HG02798 (cell line): ENCODE measurements at regions not wholly inside any gene's neighbourhood (a gene's known extent, or its start where the extent isn't known, plus 50 kb on each side); places are given as distances from the start of the nearest gene placed in this dataset.
"Not testable (repeated sequence)": the region's sequence is repeated elsewhere in the genome, so short reads cannot be mapped to it uniquely, and the experiment has no call there.

Source experiments
- ATAC-seq: cut with Tn5 transposase; IDR thresholded peaks from one replicate; pipeline ENCODE4 v1.9.1; 2021; ENCODE audit warnings: mild to moderate bottlenecking; ENCODE audit not compliant: unreplicated experiment, poor library complexity

DNA sequence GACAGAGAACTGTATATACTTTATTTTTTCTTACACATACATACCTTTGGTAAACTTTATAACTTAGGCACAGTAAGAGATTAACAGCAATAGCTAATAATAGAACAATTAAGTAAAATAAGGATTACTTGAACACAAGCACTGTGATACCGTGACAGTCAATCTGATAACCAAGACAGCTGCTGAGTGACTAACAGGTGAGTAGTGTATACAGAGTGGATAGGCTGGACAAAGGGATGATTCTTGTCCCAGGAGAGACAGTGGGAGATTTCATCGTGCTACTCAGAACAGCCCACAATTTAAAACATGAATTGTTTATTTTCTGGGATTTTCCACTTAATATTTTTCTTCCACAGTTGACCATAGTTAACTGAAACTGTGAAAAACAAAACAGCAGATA lies 411.8 kb downstream of the PPP1R2C start:
- ATAC-seq, result no peak

DNA sequence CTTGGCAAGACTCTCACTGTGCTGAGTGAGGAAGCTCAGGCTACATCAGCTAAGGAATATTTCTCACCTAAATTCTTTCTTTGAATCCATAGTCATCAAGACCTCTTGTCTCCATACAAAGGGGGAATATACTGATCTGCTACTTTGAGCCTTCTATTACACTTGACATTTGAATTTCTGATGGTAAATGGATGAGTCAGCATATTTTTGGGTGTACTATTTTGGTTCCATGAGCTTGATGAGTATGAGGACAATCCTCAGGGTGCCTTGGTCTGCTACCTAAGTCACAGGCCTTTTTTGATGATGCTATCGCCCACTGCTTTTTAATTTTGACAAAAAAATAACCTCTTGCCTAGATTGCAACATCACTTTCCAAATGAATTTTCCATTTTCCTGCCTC lies 415.7 kb downstream of the PPP1R2C start:
- no peak for ATAC-seq

DNA sequence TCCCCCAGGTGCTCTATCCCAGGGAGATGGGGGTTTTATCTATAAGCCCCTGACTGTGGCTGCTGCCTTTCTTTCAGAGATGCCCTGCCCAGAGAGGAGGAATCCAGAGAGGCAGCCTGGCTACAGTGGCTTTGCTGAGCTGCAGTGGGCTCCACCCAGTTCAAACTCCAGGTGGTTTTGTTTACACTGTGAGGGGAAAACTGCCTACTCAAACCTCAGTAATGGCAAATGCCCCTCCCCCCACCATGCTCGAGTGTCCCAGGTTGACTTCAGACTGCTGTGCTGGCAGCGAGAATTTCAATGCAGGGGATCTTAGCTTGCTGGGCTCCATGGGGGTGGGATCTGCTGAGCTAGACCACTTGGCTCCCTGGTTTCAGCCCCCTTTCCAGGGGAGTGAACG lies 419.6 kb upstream of the CASK start:
- ATAC-seq, result not testable (repeated sequence)
